A549 (cell line): ENCODE measurements at regions not wholly inside any gene's neighbourhood (a gene's known extent, or its start where the extent isn't known, plus 50 kb on each side); places are given as distances from the start of the nearest gene placed in this dataset.

ENCODE experiments used
- CBX2 ChIP-seq: fragments of 200-600 bp; sonication (generic); IDR thresholded peaks from 2 replicates; pipeline ENCODE4 v1.6.1; 2016; ENCODE audit warnings: low read depth, mild to moderate bottlenecking, borderline replicate concordance
- CEBPB ChIP-seq, 2 experiments: fragments of >200 bp in 1 of 2; sonication (Bioruptor Twin) in 1 of 2; formaldehyde crosslinking in 1 of 2; IDR thresholded peaks; 2 replicates each; pipeline ENCODE4 v1.6.1; 2012 to 2016
- CHD2 ChIP-seq: fragments of 150-350 bp; IDR thresholded peaks from 2 replicates; pipeline ENCODE4 v1.6.1; 2014; ENCODE audit warnings: low read length; ENCODE audit not compliant: partially characterized antibody
- CTCF ChIP-seq: fragments of >200 bp; sonication (Bioruptor Twin); formaldehyde crosslinking; IDR thresholded peaks from 3 replicates; pipeline ENCODE4 v1.5.1; 2016
- ELK1 ChIP-seq: fragments of 150-350 bp; IDR thresholded peaks from 2 replicates; pipeline ENCODE4 v1.6.1; 2014; ENCODE audit warnings: low read depth, mild to moderate bottlenecking, low read length
- EP300 ChIP-seq, 2 experiments: fragments of >200 bp; sonication (Bioruptor Twin); formaldehyde crosslinking; IDR thresholded peaks; 2 replicates in 1 of 2; 3 replicates in 1 of 2; pipeline ENCODE4 v1.6.1; 2016 to 2017
- HDAC2 ChIP-seq: fragments of 200-600 bp; sonication (generic); IDR thresholded peaks from 2 replicates; pipeline ENCODE4 v1.6.1; 2016
- JUN ChIP-seq, 2 experiments: fragments of >200 bp; sonication (Bioruptor Twin); formaldehyde crosslinking; IDR thresholded peaks; 2 replicates in 1 of 2; 3 replicates in 1 of 2; pipeline ENCODE4 v1.6.1; 2016 to 2017
- MAFK ChIP-seq: fragments of 450-650 bp; IDR thresholded peaks from 2 replicates; pipeline ENCODE4 v1.6.1; 2014; ENCODE audit not compliant: partially characterized antibody
- POLR2A ChIP-seq: IDR thresholded peaks from 2 replicates; pipeline ENCODE4 v1.6.1; 2012; ENCODE audit warnings: mild to moderate bottlenecking, low read length
- POLR2AphosphoS2 ChIP-seq: conservative IDR thresholded peaks from 2 replicates; pipeline ENCODE4 v1.6.1; 2012; ENCODE audit warnings: low read length, improper control_type of control experiment, inconsistent platforms
- RNF2 ChIP-seq: fragments of 200-600 bp; sonication (generic); IDR thresholded peaks from 2 replicates; pipeline ENCODE4 v1.6.1; 2016; ENCODE audit warnings: low read depth, mild to moderate bottlenecking, antibody characterized with exemption, moderate library complexity, borderline replicate concordance
- SMC3 ChIP-seq: fragments of >200 bp; sonication (Bioruptor Twin); formaldehyde crosslinking; IDR thresholded peaks from 3 replicates; pipeline ENCODE4 v1.6.1; 2018; ENCODE audit warnings: inconsistent platforms
- ZSCAN20 ChIP-seq: fragments of 250-450 bp; sonication (Bioruptor Pico); IDR thresholded peaks from 2 replicates; pipeline ENCODE4 v1.8.0; 2022; ENCODE audit warnings: mild to moderate bottlenecking, moderate library complexity

- no peak for TF ChIP-seq CTCF
- no peak for TF ChIP-seq SMC3
- no peak for TF ChIP-seq POLR2A
- TF ChIP-seq CBX2, result no peak
- TF ChIP-seq HDAC2, result no peak
- TF ChIP-seq MAFK, result no peak
- TF ChIP-seq ELK1, result no peak
- no peak for TF ChIP-seq ZSCAN20 (CRISPR knock-in tag)
- TF ChIP-seq RNF2, result no peak
- TF ChIP-seq JUN (IDR thresholded peaks at IDR 0.05), result no peak
- TF ChIP-seq CHD2, result no peak
- no peak for TF ChIP-seq CEBPB (IDR thresholded peaks at IDR 0.05)
- TF ChIP-seq EP300 (IDR thresholded peaks at IDR 0.05), result no peak
- no peak for TF ChIP-seq POLR2AphosphoS2
These were observed 186.8 kb upstream of the CLINT1 start for GRCh38 chr5:158045696-158046095.
